ENCODE measurements at regions not wholly inside any gene's neighbourhood (a gene's known extent, or its start where the extent isn't known, plus 50 kb on each side); places are given as distances from the start of the nearest gene placed in this dataset.
A peak's percentile ranks its signal among the peaks of the same experiment; 100 is the strongest.

DNA sequence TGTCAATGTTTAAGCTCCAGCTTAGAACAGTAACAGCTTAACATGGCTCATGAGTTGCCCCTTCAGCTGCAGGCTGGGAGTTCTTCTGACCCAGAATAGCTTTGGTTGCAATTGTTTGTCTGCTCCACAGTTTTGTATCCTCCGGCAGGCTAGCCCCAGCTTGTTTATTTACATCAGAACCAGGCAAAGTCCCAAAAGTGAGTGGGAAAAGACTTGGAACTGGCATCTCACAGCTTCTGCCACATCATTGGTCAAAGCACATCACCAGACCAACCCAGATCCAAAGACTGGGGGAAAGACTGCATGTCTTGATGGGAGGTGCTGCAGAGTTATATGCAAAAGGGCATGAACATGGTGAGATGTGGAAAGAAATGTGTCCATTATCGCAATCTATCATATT, 231.2 kb upstream of the CPEB2 start:
- intact Hi-C loops (cut with DNase I), result no loop called here

DNA sequence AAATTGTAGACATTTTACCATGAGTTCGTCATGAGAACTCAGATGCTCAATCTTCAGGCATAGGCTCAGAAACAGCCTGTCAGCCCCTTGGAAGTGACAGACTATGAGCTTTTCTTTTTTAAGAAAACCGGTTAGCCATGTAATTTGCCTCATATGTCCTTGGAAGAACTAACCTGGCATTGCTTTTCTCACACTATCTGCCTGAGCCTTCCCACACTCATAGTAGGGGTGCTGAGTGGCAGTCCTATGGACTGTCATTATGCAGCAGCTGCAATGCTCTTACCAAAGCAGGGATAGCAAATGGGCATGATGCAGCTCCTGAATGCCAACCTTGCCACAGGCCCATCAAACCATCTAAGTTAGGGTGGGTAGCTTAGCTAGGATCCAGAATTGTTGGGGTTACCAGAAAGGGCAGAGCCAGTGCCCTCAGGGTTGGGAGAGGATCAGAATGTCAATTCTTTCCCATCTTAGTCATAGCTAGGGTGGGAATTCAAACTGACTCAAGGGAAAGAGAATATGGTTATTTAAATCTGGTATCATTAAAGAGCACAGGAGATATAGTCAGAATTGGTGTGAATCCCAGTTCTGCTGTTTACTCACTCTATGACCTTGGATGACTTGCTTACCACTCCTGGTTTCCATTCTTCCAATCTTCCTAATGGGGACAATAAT, 230.6 kb upstream of the CPEB2 start:
- intact Hi-C loops (cut with DNase I), result no loop called here
- no peak for DNase-seq

More for the DNA sequence above, 231.2 kb upstream of the CPEB2 start:
- DNase-seq, result peak in 2 of 10 donors; percentile 7 to 75

DNA sequence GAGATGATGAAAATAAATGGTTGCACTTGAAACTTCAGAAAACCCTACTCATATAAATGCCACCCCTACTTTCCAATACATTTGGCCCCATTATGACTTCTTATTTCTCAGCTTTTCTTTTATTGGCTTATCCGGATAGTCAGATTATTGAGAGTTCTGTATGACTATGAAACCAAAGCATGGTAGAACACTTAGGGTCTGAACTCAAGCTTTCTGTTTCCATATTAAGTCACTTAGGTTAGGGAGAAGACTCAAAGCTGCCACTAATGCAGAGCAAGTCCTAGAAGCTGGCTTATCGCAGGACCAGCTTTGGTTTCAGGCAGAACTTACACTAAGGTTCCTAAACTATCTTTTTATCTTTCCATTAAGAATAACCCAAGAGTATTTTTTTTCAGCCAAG, 229.9 kb upstream of the CPEB2 start:
- DNase-seq, result no peak
- intact Hi-C loops (cut with DNase I), result no loop called here

DNA sequence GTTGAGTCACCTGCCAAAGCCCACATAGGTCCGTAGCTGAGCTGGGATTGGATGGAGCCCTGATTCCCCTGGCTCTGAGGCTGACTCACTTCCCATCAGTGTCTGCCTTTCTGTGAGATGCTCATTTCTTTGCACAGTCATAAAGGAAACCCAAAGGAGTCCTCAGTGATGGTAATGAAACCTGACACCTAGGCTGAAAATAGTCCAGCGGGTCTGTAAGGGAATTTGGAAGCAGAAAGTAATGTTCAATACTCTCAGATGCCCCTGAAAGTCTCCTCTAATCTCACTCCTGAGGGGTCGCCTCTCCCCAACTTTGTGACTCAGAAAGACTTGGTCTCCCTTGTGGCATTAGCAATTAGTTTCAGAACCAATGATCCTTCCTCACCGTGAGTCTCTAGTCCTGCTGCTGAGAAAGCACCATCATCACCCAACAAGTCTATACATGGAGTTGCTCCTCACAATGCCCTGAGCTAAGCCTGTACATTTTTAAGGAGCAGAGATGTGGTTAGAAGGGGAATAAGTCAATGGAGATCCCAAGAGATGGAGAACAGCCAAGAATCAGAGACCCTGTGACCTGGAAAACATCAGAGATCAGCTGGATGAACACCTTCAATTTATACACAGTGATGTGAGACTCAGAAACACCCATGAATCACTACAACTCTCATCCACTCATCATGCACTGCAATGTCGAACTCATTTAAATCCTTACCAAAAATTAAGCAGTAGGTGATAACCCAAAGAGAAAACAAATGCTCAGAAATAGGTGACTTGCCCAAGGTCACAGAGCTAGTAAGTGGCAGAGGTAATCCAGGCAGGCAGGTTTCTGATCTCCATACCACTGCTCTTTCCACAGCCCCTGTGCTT, 219.0 kb upstream of the CPEB2 start:
- intact Hi-C loops (cut with DNase I), result no loop called here
- DNase-seq, result no peak

DNA sequence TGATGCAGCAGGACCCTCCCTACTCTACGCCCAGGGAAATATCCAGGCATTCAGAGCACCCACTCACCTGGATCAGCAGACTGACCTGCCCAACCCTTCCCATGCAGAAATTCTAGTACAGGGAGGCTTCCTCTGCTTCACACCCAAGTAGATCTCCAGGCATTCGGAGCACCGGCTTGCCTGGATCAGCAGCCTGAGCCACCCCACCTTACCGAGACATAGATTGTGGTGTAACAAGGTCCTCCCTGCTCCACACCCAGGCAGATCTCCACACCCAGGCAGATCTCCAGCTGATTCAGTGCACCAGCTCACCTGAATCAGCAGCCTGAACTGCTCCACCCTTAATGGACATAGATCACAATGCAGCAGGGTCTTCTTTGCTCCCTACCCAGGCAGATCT, 215.1 kb upstream of the CPEB2 start:
- no peak for DNase-seq
- intact Hi-C loops (cut with DNase I), result no loop called here

DNA sequence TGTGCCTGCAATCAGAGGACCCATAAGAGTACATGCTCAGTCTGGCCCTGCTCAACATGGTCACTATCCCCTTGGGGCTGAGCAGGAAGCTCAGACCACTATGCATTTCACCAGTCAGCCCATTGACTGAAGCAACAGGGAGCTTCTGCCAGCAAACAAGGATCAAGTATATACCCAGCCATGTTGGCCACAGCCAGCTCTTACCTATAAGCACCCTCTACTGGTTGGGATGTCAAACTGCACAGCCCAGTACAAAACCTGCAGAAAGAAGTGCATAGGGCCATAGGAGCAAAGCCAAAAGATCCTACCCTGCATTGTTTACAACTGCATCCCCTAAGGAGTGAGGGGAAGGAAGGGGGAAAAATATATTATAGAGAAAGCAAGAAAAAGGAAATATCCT, 214.4 kb upstream of the CPEB2 start:
- intact Hi-C loops (cut with DNase I), result no loop called here

DNA sequence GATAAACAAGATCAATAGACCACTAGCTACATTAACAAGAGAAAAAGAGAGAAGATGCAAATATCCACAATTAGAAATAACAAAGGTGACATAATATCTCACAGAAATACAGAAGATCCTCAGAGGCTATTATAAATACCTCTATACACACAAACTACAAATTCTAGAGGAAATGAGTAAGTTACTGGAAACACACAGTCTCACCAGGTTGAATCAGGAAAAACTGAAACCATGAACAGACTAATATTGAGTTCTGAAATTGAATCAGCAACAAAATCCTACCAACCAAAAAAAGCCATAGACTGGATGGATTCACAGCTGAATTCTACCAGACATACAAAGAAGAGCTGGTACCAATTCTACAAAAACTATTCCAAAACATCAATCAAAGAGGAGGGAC, 211.8 kb upstream of the CPEB2 start:
- intact Hi-C loops (cut with DNase I), result no loop called here
- DNase-seq, result no peak

More for the DNA sequence above, 214.4 kb upstream of the CPEB2 start:
- no peak for DNase-seq

DNA sequence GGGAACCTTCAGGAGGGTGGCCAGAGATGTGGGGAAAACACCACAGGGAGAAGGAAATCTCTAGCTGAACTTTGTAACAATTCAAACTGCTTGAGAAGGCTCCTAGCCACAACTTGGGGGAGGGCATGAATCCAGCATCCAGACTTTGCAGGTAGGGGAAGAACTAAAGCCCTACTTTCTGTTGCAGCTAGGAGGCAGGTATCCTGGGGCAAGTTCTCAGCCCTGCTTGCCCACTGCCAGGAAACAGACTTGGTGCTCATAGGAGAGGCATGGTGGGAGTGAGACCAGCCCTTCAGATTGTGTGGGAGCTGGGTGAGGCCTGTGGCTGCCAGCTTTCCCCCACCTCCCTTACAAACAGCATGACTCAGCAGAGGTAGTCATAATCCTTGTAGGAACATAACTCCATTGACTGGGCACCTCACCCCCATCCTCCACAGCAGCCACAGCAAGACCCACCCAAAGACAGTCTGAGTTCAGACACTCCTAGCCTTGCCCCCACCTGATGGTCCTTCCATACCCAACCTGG, 209.5 kb upstream of the CPEB2 start:
- intact Hi-C loops (cut with DNase I), result no loop called here
- no peak for DNase-seq

DNA sequence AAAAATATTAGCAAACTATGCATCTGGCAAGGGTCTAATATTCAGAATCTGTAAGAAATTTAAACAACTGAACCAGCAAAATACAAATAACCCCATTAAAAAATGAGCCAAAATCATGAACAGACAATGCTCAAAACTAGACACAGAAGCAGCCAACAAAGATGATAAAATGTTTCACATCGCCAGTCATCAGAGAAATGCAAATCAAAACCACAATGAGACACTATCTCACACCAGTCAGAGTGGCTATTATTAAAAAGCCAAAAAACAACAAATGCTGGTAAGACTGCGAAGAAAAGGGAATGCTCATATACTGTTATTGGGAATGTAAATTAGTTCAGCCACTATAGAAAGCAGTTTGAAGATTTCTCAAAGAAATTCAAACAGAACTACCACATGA, 201.3 kb upstream of the CPEB2 start:
- intact Hi-C loops (cut with DNase I), result no loop called here

DNA sequence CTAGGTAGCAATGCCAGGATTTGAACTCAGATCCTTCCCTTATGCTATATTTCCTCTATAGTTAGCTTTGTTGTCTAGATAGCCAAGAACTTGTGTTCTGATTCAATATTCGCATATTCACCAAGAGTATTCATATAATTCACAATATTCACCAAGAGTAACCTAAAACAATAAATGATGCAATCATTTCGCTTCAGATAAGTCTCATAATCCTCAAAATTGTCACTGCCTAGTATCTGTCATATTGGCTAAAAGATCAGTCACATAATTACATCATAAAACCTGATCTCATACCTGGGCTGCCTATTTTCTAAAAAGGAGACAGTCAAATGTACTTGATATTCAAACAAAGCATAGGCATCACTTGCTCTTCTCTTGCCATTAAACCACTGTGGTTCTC, 199.7 kb upstream of the CPEB2 start:
- intact Hi-C loops (cut with DNase I), result no loop called here
- no peak for DNase-seq

More for the DNA sequence above, 201.3 kb upstream of the CPEB2 start:
- DNase-seq, result no peak

DNA sequence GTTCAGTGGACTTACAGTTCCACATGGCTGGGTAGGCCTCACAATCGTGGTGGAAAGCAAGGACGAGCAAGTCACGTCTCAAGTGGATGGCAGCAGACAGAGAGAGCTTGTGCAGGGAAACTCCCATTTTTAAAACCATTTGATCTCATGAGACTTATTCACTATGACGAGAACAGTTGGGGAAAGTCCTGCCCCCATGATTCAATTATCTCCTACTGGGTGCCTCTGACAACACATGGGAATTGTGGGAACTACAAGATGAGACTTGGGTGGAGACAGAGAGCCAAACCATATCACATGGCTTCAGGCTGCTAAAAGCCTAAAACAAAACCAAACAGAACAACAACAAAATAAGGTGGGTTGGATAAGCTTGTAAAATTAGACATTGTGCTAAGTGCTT, 194.4 kb upstream of the CPEB2 start:
- intact Hi-C loops (cut with DNase I), result no loop called here
- DNase-seq, result no peak

DNA sequence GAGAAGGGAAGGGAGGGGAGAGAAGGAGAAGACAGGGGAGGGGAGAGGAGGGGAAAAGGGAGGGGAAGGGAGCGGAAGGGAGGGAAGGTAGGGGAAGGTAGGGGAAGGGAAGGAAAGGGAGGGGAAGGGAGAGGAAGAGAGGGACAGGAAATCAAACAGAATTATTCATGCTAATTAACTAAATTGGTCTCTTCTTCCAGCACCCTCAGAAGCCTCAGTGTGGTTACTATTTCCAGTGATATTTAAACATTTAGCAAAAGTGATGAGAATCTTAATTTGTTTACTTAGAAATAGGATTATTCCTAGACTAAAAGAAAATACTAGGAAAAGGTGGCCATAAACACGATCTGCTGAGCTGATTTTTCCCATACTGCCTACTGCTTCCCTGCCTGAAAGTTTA, 193.1 kb upstream of the CPEB2 start:
- no peak for DNase-seq
- intact Hi-C loops (cut with DNase I), result no loop called here

DNA sequence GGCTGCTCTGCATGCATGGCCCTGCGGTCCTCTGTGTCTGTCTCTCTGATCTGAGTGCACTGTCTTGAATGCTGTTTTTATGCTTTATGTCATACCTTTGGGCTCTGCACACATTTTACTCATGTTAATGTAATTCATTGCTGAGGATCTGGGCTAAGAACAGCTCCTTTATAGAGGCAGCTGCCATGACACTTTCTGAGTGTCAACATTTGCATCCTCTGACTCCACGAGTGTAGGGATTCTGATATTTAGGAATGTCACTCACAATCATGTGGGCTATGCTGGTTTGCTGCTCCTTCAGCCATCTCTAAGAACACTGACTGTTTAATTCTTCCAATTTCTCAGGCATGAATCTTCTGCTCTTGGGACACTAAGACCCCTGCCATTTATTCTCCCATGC, 192.2 kb upstream of the CPEB2 start:
- intact Hi-C loops (cut with DNase I), result no loop called here
- DNase-seq, result no peak

DNA sequence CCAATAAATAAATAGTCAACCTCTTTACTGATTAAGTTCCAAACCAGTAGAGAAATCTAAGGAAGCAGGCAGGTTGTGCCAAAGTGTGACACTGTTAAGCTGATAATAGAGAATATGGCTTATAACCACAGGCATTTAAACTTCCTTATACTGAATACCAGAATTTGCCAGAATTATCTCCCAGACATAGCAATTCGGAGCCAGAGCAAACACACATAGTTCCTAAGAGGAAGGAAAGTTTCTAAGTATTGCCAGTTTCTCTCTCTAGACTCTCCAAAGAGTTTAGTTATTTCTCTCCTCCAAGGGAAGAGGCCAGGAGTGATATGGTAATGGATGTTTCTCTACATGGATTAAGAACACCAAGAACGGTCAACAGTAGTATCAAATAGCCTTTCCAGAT, 191.7 kb upstream of the CPEB2 start:
- no peak for DNase-seq
- intact Hi-C loops (cut with DNase I), result no loop called here

DNA sequence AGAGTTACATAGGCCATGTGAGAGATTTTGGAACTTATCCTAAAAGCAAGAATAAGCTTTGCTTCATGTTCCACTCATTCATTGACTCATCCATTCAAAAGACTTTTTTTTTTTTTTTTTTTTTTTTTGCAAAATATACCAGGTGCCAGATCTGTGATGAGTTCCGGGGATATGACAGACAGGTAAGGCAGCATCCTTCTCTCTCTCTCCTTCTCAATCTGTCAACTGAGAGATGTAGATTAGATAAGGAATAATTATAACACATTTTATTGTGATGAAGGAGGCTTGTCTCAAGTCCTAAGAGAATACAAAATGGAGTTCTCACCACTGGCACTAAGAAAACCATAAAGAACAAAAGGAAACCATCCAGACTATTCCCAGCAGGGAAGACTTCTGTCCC, 190.2 kb upstream of the CPEB2 start:
- intact Hi-C loops (cut with DNase I), result no loop called here
- DNase-seq, result no peak

DNA sequence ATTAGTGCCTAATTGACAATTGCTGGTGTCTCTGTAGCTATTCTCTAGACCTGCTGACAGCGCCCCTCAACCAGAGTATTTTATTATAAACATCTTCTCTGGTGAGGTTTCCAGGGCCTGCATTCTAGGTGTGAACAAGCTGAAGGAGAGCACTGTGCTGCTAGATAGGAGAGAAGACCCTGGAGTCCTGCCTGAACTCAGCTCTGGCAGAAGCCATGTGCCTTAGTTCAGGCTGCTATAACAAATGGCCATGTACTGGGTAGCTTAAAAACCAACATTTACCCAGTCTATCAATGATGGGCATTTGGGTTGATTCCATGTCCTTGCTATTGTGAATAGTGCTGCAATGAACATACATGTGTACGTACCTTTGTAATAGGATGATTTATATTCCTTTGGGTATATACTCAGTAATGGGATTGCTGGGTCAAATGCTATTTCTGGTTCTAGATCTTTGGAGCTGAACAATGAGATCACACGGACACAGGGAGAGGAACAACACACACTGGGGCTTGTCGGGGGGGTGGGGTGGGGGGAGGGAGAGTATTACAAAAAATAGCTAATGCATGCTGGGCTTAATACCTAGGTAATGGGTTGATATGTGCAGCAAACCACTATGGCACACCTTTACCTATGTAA, 185.5 kb upstream of the CPEB2 start:
- DNase-seq, result no peak
- intact Hi-C loops (cut with DNase I), result no loop called here

DNA sequence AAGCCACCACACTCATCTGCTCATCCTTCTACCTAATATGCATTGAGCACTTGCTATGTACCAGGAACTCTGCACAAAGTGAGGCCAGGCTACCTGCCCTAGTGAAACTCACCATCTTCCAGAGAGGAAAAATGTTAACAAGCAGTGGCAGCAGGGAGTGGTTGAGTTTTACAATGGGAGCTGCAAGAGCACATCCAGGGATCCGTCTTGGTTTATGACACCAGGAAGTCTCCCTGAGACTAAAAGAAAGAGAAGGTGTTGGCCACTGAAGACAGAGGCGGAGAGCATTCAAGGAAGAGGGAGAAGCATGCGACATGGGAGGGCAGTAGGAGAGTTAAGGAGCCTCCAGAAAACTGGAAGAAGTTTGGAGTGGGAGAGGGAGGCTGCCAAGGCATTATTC, 178.1 kb upstream of the CPEB2 start:
- intact Hi-C loops (cut with DNase I), result no loop called here
- no peak for DNase-seq

DNA sequence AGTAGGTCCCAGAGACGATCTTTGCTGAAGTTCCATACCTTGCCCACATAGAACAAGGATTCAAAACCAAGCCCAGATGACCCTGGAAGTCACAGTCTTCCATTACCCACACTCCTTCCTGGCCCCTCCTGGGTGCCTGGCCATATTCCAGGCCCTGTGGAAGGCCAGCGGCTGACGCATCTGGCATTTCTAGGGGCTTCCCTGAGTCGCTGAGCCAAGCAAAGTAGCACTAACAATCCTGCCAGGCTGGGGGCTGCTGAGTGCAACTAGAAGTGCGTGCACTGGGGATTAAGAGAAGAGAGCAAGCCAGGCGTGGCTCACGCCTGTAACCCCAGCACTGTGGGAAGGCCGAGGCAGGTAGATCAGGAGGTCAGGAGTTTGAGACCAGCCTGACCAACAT, 175.2 kb upstream of the CPEB2 start:
- no peak for DNase-seq
- intact Hi-C loops (cut with DNase I), result no loop called here

DNA sequence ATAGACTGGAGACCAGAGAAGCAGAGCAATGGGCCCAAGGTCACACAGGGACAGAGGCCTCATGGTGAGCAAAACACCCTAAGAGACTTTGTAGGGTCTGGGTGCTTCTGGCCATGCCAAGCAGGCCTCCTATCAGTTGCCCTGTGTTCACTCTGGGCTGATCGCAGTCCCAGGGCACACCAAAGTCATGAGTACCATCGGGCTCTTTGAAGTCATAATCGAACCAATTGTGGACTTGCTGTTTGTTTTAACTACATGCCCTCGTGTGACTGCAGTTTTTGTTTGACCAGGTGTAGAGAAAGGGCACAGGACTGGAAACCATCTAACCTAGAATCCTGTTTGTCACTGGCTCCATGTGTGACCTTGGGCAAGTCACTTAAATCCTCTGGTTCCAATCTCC, 172.5 kb upstream of the CPEB2 start:
- DNase-seq, result no peak
- intact Hi-C loops (cut with DNase I), result no loop called here

DNA sequence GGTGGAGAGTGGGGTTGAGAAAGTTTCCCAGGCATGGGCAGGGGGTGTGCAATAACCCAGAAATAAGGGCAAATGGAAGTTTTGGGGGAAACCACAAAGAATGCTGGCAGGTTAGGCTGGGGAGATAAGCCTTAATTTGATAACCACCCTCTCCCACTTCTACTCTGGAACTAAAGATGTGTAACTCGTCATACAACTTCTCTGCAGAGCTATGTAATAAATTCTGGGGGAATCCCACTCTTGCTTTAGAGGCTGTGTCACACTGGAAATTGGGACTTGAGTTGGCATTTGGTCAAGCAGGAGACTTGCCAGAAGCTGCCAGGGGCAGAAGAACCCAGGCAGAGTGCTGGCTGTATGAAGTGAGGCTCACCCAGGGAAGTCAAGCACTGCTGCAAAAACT, 170.9 kb upstream of the CPEB2 start:
- no peak for DNase-seq
- intact Hi-C loops (cut with DNase I), result no loop called here

DNA sequence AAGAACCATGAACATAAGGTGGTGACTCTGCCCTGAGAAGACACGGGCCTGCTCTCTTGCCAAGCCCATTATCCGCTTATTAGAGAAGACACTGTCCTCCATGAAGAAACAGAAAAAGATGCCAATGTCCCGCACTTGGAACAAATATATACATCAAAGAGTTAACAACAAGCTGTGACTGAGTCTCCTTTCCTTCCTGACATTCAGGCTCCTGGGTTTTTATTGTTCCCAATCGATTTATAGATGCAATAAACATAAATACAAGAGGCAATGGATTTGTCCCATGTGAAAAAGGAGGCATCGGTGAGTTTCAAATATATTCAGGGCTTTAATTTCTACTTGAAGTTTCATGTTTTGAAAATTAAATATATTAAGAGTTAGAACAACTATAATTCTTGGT, 169.2 kb upstream of the CPEB2 start:
- DNase-seq, result no peak
- intact Hi-C loops (cut with DNase I), result no loop called here

DNA sequence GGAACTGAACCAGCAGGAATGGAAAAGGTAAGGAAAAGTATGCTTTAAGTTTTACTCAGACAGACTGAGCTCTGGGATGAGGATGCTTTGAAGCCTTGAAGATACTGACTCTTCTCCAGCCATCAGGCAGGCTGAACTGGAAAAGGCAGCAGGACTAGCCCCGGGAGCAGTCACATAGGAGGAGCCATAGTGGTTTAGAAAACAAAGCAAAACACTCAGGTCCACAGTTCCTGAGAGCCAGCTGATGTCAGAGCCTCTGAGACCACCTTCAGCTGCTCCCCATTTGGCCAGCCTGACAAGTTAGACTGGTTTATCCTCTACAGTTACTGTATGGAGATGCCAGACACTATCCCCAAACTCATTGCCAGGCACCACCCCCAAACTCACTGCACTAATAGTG, 167.9 kb upstream of the CPEB2 start:
- DNase-seq, result no peak
- intact Hi-C loops (cut with DNase I), result no loop called here
